Cardiac fibroblast (primary cell): ENCODE measurements at regions not wholly inside any gene's neighbourhood (a gene's known extent, or its start where the extent isn't known, plus 50 kb on each side); places are given as distances from the start of the nearest gene placed in this dataset.

ENCODE experiments used
- DNase-seq, 2 donors: peaks; one replicate each; pipeline versions ENCODE4 v3.0.0 to v3.0.0-alpha.2; 2010; ENCODE audit warnings: low read depth in 2 of 2
- H3K4me3 ChIP-seq, 2 donors: replicated peaks in 1 of 2; 1 replicate in 1 of 2; 2 replicates in 1 of 2; pipeline ENCODE4 v1.5.1; 2011; ENCODE audit warnings: low read depth in 2 of 2, low read length in 2 of 2, mild to moderate bottlenecking in 2 of 2, moderate library complexity in 1 of 2
- CTCF ChIP-seq: IDR thresholded peaks from one replicate; pipeline ENCODE4 v1.5.1; 2011; ENCODE audit warnings: low read depth, mild to moderate bottlenecking, low read length, inconsistent platforms

GRCh38 chrX:6810776-6811175, 275.9 kb upstream of the VCX3A start:
- peak in 1 of 2 donors; percentile 0 for DNase-seq
- H3K4me3 ChIP-seq, result no peak overlapping the region
- no peak for TF ChIP-seq CTCF

- DNase-seq, result no peak
- no peak for TF ChIP-seq CTCF
These were observed 268.7 kb upstream of the VCX3A start for GRCh38 chrX:6803607-6804006.

GRCh38 chrX:6793000-6793399, 258.1 kb upstream of the VCX3A start:
- no peak overlapping the region for H3K4me3 ChIP-seq
- no peak for TF ChIP-seq CTCF
- DNase-seq, result no peak

More at GRCh38 chrX:6803607-6804006, 268.7 kb upstream of the VCX3A start:
- H3K4me3 ChIP-seq, result no peak overlapping the region

- H3K4me3 ChIP-seq, result no peak overlapping the region
- no peak for DNase-seq
- no peak for TF ChIP-seq CTCF
These were observed 249.0 kb upstream of the VCX3A start for GRCh38 chrX:6783912-6784311.

- H3K4me3 ChIP-seq, result no peak overlapping the region
- no peak for DNase-seq
- TF ChIP-seq CTCF, result no peak
These were observed 247.9 kb upstream of the VCX3A start for GRCh38 chrX:6782831-6783230.

GRCh38 chrX:6778544-6779503, 243.9 kb upstream of the VCX3A start:
- no peak for DNase-seq
- H3K4me3 ChIP-seq, result no peak overlapping the region
- no peak for TF ChIP-seq CTCF
